NCI-H510A treated with DMSO at 0.1 percent for 48 hours (cell line): ENCODE measurements at regions not wholly inside any gene's neighbourhood (a gene's known extent, or its start where the extent isn't known, plus 50 kb on each side); places are given as distances from the start of the nearest gene placed in this dataset.

Experiments used
- DNase-seq: peaks from one replicate; lab custom pipeline; 2025; lab: John Stamatoyannopoulos, UW

DNA sequence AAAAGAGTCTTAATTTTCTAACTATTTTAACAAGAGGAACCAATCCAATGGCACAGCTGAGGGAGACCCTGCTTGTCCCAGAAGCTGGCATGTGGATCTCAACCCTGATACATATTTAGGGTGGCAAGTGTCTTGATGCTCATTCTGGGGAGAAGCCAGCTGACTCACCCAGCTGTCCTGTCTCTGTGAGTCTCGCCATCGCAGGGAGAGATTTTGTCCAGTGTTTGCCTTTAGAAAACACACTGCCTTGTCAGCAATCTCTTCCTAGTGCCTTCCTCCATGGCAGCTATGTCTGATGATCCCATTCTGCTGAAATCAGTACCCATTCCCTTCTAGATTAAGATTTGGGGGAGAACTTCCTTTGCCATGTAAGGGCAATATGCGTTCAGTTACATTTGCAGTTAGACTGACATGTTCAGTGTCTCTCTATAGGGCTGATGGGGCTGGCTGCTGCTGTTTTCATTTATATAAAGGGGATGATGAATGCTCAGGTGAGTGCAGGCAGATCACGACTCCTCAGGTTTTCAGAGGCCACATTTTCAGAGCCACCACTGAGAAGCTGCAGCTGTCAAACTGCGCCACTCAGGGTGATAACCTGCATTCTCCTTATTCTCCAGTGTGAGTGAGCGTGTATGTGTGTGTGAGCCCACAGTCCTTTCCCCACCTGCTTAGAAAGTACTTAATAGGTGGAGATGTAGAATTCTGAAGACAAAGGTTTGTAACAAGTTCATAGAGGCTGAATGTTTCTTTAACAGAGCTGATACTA lies 217.0 kb downstream of the GAS1 start:
- no peak for DNase-seq

DNA sequence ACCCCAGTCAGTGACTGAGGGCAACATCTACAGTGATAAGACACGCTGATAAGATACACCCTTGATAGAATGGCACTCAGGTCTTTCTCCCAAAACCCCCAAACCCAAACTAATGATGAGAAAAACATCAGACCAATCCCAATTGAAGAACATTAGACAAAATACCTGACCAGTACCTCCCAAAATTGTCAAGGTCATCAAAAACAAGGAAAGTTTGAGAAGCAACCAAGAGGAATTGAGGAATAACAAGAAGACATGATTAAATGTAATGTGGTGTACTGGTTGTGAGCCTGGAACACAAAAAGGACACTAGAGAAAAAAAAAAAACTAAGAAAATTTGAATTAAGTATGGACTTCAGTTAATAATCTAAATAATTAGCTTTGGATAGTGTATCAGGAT lies 222.8 kb downstream of the GAS1 start:
- DNase-seq, result no peak

DNA sequence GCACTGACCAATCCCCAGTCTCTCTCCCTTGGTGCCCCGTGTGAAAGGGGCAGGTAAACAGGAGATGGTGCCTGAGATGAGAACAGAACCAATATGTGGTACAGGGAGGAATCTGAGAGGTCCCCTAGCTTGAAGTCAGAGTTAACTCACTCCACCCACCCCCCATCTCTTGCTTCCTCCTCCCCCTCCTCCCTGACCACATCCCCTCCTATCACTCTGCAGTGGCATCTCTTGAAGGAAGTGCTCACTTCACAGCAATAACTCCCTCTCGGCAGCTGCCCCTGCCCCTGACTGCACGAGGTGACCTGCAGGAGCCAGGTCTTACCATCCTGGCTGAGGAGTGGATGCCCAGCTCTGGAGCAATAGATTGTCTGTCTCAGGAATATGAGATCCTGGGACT lies 224.0 kb downstream of the GAS1 start:
- no peak for DNase-seq

GRCh38 chr9:86722706-86723075 lies 224.6 kb downstream of the GAS1 start:
- DNase-seq, result no peak

GRCh38 chr9:86721843-86722705 lies 225.2 kb downstream of the GAS1 start:
- DNase-seq, result no peak

GRCh38 chr9:86721226-86721781 lies 226.0 kb downstream of the GAS1 start:
- no peak for DNase-seq

DNA sequence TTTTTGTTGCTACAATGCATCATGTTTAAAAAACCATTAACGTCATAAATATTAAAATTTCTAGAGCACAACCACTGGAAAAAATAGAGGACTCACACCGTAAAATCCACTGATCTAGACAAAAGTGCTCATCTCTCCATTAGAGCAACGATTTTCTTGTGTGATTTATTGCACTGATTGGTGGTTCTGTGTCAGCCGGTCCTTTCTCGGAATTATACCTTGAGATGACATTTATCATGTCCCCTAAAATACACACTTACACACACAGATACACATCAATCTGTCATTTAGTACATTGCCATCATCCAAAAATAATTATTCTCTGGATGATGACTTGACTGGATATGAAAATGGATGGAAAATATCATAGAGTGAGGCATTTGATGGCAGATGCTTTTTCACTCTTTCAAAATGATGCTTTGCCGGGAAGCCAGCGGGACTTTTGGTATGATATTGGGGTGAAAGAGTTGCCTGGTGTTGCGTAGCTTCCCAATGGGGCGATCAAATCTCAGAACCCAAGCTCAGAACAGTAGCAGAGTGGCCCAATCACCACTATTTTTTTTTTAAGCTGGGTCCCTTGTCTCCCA lies 226.6 kb downstream of the GAS1 start:
- DNase-seq, result no peak

DNA sequence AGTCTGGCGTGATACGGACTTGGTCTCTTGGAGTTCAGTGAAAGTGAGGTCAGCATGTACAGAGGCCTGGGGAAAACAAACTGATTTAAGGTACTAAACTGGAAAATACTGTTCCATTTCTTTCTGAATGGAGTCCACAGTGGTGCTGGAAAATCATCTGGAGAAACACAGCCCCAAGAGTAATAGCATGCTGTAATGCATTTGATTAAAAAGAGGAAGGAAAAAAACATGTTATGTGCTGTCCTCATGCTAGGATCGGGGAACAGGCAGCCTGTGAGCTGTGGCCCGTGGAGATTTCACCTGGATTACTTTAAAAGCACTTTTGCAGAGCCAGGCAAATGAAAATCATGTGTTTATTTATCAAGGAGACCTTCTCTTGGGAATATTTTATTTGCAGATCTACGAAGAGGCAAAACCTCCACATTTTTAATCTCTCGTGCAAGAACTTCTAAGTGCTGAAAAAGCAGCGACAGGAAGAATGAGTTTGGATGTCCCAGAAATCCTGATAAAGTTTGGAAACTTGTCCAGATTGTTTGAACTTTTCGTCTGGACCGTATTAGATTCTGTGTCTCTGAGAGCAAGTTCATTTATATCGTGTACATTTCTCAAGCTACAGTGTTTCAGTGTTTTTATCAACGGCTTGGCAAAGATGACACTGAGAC lies 228.8 kb downstream of the GAS1 start:
- DNase-seq, result no peak

DNA sequence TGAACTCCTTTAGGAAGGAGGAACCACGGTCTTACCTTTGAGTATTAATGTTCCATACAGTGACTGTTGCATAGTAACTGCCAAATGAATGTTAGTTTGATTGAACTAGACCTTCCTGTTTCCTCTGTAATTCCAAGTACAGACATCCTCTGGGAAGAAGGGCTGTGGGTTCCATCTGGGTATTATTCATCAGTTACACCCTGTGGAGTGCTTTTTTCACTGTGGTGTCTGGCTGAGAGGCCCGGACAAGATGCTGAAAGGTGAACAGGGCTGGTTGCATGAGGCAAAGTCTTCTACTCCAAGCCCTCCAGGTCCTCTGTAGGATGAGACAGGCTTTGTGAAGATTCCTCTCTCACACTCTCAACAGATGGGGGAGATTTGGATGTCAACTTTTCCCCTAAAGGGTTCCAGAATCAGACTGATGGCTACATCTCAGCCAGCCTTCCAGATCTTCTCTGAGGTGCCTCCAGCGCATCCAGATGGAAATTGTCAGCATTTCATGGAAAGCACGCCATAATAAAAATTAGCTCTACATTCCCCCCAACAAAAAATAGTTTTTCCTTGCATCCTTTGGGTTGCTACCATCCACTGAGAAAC lies 230.9 kb downstream of the GAS1 start:
- no peak for DNase-seq

DNA sequence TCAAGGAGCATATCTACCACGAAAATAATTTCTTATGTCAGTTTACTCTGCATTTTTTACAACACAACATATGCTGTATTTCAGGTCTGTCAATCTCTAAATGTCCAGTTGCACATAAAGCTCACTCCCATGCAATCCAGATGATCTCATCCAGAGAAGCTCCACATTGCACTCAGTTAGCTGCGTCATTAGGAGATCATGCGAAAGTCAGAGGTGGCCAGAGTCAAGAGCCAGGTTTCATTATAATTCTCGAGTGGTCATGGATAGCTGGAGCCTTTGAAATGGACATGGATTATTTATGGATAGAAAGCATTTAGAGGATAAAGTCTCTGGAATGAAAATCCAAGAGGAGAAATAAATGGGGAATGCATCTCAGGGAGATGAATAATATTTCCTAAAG lies 232.3 kb downstream of the GAS1 start:
- no peak for DNase-seq

- DNase-seq, result no peak
These were observed 233.3 kb downstream of the GAS1 start for GRCh38 chr9:86713970-86714369.

DNA sequence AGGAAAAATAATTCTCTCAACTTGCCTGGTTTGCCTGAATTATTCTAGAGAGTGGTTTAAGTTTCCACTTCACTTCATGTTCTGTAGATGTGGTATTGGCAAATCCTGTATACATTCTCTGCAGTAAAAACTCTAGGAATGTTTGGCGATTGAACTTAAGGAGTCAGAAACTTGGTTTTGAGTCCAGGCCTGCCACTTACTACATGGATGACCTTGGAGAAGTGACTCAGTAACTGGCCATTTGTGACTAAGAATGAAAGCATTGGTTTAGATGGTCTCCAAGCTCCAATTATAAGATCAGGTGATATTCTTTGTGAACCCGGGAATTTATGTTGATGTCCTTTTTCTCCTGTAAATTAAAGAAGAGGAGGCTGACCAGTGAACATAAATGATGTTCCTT lies 233.8 kb downstream of the GAS1 start:
- DNase-seq, result no peak

DNA sequence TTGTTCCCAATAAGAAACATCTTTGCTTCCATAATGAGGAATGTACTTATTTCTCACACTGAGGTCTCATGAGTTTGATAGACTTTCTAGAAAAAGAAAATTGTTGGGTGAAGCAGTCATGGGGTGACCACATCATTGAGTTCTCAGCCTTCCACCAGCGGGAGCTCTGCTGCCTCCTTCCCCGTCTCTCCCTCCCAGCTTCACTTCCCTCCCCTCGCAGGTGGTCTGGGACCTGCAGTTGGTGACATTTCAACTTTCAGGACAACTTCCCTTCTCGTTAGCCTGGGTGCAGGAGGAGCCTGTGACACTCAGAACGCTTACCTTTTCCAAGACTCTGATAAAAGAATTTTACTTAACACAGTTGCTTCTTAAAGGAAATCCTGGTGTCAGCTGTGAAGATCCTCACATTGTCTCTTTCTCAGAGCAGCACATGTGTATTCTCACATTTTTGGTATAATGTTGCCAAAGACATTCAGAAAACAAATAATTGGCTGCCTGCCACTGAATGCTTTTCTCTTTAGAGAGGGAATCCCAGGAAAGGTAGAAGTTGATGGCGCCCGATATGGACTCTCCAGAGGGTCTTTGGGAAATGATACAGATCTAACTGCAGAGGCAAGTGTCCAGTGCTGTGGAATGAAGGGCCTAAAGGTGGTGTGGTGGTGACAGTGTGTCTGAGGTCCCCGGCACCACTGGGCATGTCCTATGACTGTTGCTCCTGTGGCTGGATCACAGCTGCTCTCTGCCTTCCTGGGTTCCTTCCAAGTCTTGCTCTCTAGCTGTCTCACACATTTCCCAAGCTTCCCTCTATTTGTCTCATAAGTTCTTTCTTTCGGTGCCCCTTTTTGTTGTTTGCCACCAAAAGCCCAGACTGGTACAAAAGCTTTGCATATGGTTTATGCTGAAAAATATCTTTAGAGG lies 238.1 kb downstream of the GAS1 start:
- DNase-seq, result no peak

DNA sequence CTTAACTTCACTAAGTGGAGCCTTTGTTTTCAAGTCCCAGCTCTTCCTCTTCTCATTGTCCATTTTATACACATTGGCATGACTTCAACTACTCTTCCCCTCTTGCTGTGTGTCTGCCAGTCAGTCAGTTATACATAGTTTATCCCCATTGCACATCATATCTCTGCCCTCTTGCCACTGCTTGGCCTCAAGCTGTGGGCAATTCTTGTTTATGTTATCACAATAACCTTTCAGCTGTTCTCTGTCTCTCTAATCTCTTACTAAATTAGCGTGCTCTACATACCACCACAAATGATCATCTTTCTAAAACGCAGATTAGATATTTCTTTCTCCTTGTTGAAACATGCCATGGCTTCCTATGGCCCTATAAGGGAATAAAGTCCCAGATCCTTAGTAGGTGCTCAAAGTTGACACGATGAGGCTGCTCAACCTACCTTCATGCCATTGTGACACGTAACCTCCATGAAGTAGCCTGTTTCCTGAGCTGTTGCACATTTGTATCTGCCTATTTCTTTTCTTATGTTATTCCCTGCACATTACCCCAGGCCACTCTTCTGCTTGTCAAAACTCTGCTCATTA lies 239.3 kb downstream of the GAS1 start:
- DNase-seq, result no peak

GRCh38 chr9:86706391-86706790 lies 240.9 kb downstream of the GAS1 start:
- no peak for DNase-seq

DNA sequence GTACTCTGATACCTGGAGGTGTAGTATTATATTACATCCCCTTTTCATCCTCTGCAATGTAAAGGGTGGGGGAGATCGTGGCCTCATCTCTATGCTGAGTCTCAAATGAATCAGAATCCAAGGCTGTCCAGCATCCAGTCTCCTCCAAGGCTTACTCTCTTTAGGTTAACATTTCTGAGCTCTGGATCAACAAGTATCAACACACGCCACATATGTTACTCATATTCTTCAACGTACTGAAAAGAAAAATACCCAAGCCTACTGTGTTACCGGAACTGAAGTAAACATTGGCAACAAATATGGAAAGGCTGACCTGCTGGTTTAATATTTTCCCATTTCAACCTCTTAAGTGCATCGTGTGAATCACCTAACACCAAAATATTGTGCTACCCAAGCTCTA lies 241.8 kb downstream of the GAS1 start:
- DNase-seq, result no peak

DNA sequence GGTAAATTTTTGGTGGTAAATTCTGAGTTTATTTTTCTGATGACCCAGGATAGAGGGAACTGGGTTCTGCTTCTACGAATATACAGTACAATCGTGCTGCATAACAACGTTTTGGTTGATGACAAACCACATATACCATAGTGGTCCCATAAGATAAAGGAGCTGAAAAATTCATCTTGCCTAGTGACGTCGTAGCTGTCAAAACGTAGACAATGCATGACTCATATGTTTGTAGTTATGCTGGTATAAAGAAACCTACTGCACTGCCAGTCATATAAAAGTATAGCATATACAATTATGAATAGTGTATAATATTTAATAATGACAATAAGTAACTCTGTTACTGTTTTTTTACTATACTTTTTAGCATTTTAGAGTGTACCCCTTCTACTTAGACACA lies 244.0 kb downstream of the GAS1 start:
- no peak for DNase-seq

- no peak for DNase-seq
These were observed 246.7 kb downstream of the GAS1 start for GRCh38 chr9:86700629-86701028.

DNA sequence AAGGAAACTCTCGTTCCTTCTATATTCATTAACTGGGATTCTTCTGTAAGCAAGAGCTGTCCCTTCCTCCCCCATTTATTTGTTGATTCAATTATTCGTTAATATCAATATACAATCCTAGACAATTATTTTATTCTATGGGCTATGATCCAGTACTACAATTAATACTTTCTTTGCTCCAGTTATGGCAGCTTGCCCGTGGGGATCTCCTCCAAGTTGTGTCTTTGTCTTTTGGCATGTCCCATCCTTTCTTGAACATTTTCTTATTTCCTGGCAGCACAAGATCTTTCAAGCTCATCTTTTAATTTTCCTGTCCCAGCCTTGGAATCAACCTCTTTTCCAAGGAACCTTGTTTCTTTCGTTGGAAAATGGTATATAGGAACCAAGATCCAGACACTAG lies 249.3 kb downstream of the GAS1 start:
- DNase-seq, result no peak

DNA sequence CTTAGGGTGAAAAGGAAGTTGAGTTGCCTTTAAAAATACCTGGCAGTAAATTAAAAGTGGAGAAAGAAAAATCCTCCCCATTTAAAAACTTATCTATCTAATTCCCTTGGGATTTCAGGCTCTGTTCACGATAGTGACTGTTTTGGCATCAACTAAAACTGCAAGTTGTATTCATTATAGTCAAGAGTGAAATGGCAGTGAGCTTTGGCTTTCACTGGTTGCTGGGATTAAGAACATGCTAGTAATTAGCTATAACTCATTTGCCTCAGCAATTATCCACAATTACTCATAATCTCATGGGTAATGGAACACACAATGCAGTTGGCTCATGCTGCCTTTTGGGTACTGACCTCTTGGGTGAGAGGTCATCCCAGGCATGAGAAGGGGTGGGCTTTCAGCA lies 250.1 kb downstream of the GAS1 start:
- DNase-seq, result no peak
